Choroid plexus epithelial cell (primary cell): ENCODE measurements at regions not wholly inside any gene's neighbourhood (a gene's known extent, or its start where the extent isn't known, plus 50 kb on each side); places are given as distances from the start of the nearest gene placed in this dataset.

Experiments used
- DNase-seq: peaks from one replicate; pipeline ENCODE4 v3.0.0-alpha.2; 2010; ENCODE audit warnings: low read depth
- H3K4me3 ChIP-seq: 2 replicates; pipeline ENCODE4 v1.5.1; 2011; ENCODE audit warnings: low read depth, mild to moderate bottlenecking, control low read depth, low read length, moderate library complexity
- TF ChIP-seq, protein P1 (sequence below): conservative IDR thresholded peaks from 2 replicates; pipeline ENCODE4 v1.5.1; 2011; ENCODE audit warnings: low read depth, mild to moderate bottlenecking, control low read depth, inconsistent platforms, low read length, moderate library complexity

DNA sequence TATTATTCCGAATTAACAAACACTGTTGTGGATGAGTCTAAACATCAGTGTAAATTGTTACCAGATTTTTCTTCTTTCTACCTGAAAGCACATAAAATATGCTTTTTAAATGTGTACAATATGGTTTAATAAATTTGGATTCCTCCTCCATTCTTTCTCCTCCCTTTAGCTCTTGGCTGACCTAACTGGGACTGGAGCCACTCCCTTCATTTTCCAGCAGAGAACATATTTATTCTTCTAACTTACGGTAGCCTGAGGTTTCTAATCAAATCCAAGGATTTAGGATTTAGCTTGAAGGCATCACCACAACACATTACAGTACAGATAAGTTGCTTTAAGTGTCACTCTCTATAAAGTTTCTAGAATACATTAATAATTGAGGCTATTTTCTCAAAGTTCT, 88.2 kb upstream of the SEMA3C start:
- no peak overlapping the region for H3K4me3 ChIP-seq
- no peak for DNase-seq
- TF ChIP-seq, protein P1, sequence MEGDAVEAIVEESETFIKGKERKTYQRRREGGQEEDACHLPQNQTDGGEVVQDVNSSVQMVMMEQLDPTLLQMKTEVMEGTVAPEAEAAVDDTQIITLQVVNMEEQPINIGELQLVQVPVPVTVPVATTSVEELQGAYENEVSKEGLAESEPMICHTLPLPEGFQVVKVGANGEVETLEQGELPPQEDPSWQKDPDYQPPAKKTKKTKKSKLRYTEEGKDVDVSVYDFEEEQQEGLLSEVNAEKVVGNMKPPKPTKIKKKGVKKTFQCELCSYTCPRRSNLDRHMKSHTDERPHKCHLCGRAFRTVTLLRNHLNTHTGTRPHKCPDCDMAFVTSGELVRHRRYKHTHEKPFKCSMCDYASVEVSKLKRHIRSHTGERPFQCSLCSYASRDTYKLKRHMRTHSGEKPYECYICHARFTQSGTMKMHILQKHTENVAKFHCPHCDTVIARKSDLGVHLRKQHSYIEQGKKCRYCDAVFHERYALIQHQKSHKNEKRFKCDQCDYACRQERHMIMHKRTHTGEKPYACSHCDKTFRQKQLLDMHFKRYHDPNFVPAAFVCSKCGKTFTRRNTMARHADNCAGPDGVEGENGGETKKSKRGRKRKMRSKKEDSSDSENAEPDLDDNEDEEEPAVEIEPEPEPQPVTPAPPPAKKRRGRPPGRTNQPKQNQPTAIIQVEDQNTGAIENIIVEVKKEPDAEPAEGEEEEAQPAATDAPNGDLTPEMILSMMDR = no peak

DNA sequence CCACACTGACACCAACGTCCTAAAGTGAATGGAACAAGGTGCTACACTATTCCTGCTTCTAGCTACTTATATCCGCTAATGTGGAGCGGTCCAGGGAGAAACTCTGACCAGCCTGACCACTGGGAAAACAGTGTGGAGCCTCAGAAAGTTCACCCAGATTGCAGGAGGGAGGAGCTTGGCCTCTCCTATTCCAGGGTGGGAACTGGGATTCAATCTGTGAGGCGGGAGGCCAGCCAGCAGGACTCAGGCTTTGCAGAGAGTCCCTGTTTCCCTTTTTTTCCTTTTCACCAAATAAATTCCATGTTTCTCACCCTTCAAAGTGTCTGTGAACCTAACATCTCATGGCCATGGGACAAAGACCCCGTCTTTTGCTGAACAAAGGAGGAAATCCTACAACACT, 86.4 kb upstream of the SEMA3C start:
- no peak overlapping the region for H3K4me3 ChIP-seq
- no peak for DNase-seq
- TF ChIP-seq, protein P1 = no peak

DNA sequence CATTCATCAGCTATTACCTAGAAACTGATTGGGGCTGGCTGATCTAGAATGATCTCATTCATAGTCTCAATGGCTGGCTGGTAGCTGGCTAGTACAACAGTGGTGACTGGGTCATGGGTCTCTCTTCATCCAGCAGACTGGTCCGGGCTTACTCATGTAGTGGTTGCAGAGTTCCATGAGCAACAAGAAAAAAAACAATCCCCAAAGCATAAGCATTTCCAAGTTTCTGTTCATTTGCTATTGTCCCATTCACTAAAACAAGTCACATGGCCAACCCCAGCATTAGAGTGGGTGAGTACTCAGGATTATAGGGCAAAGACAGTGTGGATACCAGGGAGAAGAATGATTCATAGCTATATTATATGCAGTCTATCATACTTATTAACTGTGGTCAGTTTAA, 85.2 kb upstream of the SEMA3C start:
- DNase-seq = peak; percentile 57
- H3K4me3 ChIP-seq = no peak overlapping the region
- TF ChIP-seq, protein P1 = no peak

DNA sequence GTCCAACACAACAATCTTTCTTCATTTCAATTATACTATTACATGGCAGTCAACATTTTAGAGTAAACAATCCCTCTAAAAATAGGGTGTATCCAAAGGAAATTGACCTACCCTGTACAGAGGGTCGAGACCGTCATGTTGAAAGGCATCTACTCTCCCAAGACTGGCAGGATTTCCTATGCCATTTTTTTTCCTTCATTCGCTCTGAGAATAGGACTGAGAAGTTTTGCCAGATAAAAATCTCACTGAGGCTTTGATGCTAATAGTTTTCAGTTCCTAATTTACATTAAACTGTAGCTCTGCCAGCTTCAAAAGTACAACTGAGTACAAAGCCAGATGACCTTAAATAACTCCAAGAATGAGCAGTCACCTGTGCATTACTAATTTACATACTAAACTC, 84.5 kb upstream of the SEMA3C start:
- H3K4me3 ChIP-seq = no peak overlapping the region
- DNase-seq = no peak
- TF ChIP-seq, protein P1 = no peak

DNA sequence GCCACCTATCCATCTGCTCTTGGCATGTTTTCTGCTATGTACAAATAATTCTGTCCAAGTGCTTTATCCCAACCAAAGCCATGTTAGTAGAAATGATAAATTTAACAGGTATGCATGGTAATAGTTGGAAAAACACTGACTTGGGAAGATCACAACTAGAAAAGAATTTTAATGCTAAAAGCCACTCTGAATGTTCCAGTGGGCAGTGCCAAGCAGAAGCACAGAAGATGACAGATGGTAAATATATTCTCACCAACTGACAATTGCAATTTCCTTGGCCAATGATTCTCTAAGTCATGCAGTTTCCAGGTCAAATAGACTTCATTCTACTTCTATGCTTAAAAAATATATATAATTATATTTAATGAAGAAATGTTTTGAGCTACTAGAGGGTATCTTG, 83.6 kb upstream of the SEMA3C start:
- TF ChIP-seq, protein P1 = no peak
- no peak for DNase-seq
- H3K4me3 ChIP-seq = no peak overlapping the region

DNA sequence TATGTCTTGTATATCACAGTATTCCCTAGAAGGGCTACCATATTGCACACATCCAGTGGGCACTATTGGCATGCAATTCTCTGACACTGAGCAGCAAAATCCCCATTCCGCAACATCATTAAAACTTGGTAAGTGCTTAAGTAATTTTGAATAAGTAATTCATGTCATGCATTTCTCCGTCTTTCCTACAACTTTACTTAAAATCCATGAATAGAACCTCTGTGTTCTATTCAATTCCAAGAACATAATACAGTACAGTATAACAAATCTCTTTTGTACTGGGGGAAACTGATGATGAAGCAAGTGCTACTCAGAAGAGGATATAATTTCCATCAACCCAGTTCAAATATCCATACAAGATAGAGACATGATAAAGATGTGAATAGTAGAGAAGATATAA, 80.9 kb upstream of the SEMA3C start:
- no peak for DNase-seq
- H3K4me3 ChIP-seq = no peak overlapping the region
- TF ChIP-seq, protein P1 = no peak

DNA sequence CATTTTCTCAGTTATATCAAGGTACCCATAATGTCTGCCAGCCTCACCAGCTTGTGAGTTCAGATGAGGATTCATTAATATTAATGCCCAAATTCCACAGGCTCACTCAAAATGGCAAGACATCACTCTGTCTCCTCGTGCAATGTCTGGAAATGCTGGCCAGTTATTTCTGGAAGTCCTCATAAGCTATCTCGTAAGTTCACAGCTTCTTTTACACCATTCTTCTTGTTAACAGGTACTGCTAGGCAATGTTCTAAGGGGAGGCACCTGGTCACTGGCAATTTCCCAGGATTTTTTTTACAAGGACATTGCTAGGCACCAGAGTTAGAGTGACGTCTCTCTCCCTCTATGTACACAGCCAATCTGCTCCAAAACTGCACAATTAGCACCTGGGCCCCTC, 80.2 kb upstream of the SEMA3C start:
- H3K4me3 ChIP-seq = no peak overlapping the region
- TF ChIP-seq, protein P1 = no peak
- DNase-seq = no peak
